ENCODE measurements at regions not wholly inside any gene's neighbourhood (a gene's known extent, or its start where the extent isn't known, plus 50 kb on each side); places are given as distances from the start of the nearest gene placed in this dataset.

- DNase-seq: no peak
- peaks cover 11% of the 10 kb centered on the region for H3K36me3 Mint-ChIP-seq (ENCODE audit: unreplicated experiment)
- no peak for TF ChIP-seq CTCF (IDR thresholded peaks at IDR 0.05; ENCODE audit: partially characterized antibody, unreplicated experiment)
Measured at GRCh38 chr15:26295336-26296085, 432.4 kb upstream of the ATP10A start.

GRCh38 chr15:26294059-26294689 is 431.0 kb upstream of the ATP10A start:
- peaks cover 2% of the 10 kb centered on the region for H3K4me1 Mint-ChIP-seq (ENCODE audit: low read depth, unreplicated experiment)
- DNase-seq: peak; percentile 37
- no peak overlapping the region for H3K27ac Mint-ChIP-seq (ENCODE audit: unreplicated experiment)
- no peaks in the 10 kb centered on the region for H3K27me3 Mint-ChIP-seq (ENCODE audit: unreplicated experiment)
- TF ChIP-seq CTCF (IDR thresholded peaks at IDR 0.05; ENCODE audit: partially characterized antibody, unreplicated experiment): no peak
- no peak overlapping the region for H3K4me3 Mint-ChIP-seq (ENCODE audit: unreplicated experiment)
- H3K9me3 Mint-ChIP-seq (ENCODE audit: unreplicated experiment): peaks cover 4% of the 10 kb centered on the region
- peaks cover 13% of the 10 kb centered on the region for H3K36me3 Mint-ChIP-seq (ENCODE audit: unreplicated experiment)

More at GRCh38 chr15:26295336-26296085, 432.4 kb upstream of the ATP10A start:
- Mint-ChIP-seq H3K4me3 (ENCODE audit: unreplicated experiment) (no peak overlapping the region), H3K4me1 (ENCODE audit: low read depth, unreplicated experiment) (peaks cover 2% of the 10 kb centered on the region), H3K27me3 (ENCODE audit: unreplicated experiment) (peaks cover 2% of the 10 kb centered on the region), H3K27ac (ENCODE audit: unreplicated experiment) (no peak overlapping the region), H3K9me3 (ENCODE audit: unreplicated experiment) (peaks cover 4% of the 10 kb centered on the region)

GRCh38 chr15:26287381-26287780 is 424.3 kb upstream of the ATP10A start:
- TF ChIP-seq CTCF (IDR thresholded peaks at IDR 0.05; ENCODE audit: partially characterized antibody, unreplicated experiment): no peak
- H3K4me1 Mint-ChIP-seq (ENCODE audit: low read depth, unreplicated experiment): no peaks in the 10 kb centered on the region
- peaks cover 6% of the 10 kb centered on the region for H3K9me3 Mint-ChIP-seq (ENCODE audit: unreplicated experiment)
- no peaks in the 10 kb centered on the region for H3K27me3 Mint-ChIP-seq (ENCODE audit: unreplicated experiment)
- H3K4me3 Mint-ChIP-seq (ENCODE audit: unreplicated experiment): no peak overlapping the region
- no peak overlapping the region for H3K27ac Mint-ChIP-seq (ENCODE audit: unreplicated experiment)
- DNase-seq: no peak
- H3K36me3 Mint-ChIP-seq (ENCODE audit: unreplicated experiment): peaks cover 25% of the 10 kb centered on the region

GRCh38 chr15:26280281-26280680 is 417.2 kb upstream of the ATP10A start:
- DNase-seq: no peak
- Mint-ChIP-seq H3K27me3 (ENCODE audit: unreplicated experiment) (no peaks in the 10 kb centered on the region), H3K9me3 (ENCODE audit: unreplicated experiment) (peaks cover 1% of the 10 kb centered on the region), H3K27ac (ENCODE audit: unreplicated experiment) (no peak overlapping the region), H3K4me1 (ENCODE audit: low read depth, unreplicated experiment) (peaks cover 2% of the 10 kb centered on the region), H3K36me3 (ENCODE audit: unreplicated experiment) (no peaks in the 10 kb centered on the region), H3K4me3 (ENCODE audit: unreplicated experiment) (no peak overlapping the region)
- TF ChIP-seq CTCF (IDR thresholded peaks at IDR 0.05; ENCODE audit: partially characterized antibody, unreplicated experiment): no peak

- H3K4me3 Mint-ChIP-seq (ENCODE audit: unreplicated experiment): no peak overlapping the region
- TF ChIP-seq CTCF (IDR thresholded peaks at IDR 0.05; ENCODE audit: partially characterized antibody, unreplicated experiment): no peak
- no peaks in the 10 kb centered on the region for H3K4me1 Mint-ChIP-seq (ENCODE audit: low read depth, unreplicated experiment)
- H3K27me3 Mint-ChIP-seq (ENCODE audit: unreplicated experiment): peaks cover 3% of the 10 kb centered on the region
- no peaks in the 10 kb centered on the region for H3K9me3 Mint-ChIP-seq (ENCODE audit: unreplicated experiment)
- H3K27ac Mint-ChIP-seq (ENCODE audit: unreplicated experiment): no peak overlapping the region
- no peak for DNase-seq
- no peaks in the 10 kb centered on the region for H3K36me3 Mint-ChIP-seq (ENCODE audit: unreplicated experiment)
Measured at GRCh38 chr15:26261966-26262365, 398.8 kb upstream of the ATP10A start.
